ENCODE measurements at regions not wholly inside any gene's neighbourhood (a gene's known extent, or its start where the extent isn't known, plus 50 kb on each side); places are given as distances from the start of the nearest gene placed in this dataset.

DNA sequence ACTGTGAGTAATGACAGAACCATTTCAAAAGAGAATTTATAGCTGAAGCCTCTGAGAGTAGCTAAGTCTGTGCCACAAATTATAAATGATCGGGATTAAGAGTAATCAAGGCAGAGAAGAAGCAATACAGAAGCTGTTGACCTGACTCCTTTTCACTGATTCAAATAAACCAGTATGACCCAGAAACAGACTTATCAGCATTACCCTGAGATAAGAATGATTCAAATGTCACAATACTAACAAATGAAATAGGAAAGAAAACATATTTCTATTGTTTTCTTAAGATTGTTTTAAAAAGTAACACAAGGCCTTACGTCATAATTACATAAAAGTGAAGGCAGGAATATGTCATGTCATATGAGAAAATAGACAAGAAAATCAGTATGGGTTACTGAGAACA is 1534.6 kb downstream of the SI start:
- 57 to 73% (median 60%) methylated on average over 2 of the region's 2 CpGs for WGBS, 4 donors
- DNase-seq (no peak), ATAC-seq (no peak)
- TF ChIP-seq, protein P1, sequence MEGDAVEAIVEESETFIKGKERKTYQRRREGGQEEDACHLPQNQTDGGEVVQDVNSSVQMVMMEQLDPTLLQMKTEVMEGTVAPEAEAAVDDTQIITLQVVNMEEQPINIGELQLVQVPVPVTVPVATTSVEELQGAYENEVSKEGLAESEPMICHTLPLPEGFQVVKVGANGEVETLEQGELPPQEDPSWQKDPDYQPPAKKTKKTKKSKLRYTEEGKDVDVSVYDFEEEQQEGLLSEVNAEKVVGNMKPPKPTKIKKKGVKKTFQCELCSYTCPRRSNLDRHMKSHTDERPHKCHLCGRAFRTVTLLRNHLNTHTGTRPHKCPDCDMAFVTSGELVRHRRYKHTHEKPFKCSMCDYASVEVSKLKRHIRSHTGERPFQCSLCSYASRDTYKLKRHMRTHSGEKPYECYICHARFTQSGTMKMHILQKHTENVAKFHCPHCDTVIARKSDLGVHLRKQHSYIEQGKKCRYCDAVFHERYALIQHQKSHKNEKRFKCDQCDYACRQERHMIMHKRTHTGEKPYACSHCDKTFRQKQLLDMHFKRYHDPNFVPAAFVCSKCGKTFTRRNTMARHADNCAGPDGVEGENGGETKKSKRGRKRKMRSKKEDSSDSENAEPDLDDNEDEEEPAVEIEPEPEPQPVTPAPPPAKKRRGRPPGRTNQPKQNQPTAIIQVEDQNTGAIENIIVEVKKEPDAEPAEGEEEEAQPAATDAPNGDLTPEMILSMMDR (IDR thresholded peaks at IDR 0.05), result no peak
- no peak for TF ChIP-seq POLR2A (IDR thresholded peaks at IDR 0.05)
- Histone ChIP-seq H3K9me3 (no peaks in the 10 kb centered on the region), H3K36me3 (no peaks in the 10 kb centered on the region), H3K27ac (no peak overlapping the region), H3K4me1 (no peaks in the 10 kb centered on the region), H3K4me3 (no peak overlapping the region), H3K27me3 (no peaks in the 10 kb centered on the region)
- intact Hi-C loops (cut with DNase I), result no loop called here

DNA sequence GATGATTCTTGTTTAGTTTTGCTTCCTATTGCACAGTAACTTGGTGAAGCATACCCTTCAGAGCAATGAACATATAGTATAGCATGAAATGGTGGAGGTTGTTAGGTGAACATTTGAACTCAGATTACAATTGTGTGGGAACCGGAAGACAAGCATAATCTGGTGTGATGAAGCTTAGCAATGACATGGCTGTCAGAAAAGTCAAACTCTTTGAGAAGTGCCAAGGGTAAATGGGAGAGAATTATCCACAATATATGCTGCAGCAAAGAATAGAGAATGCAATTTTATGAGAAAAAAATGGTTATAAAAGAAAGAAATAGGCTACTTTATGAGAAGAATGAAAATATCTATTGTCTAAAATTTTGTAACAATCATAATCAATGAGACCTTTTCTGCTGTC is 1536.7 kb downstream of the SI start:
- Histone ChIP-seq H3K9me3 (no peaks in the 10 kb centered on the region), H3K36me3 (no peaks in the 10 kb centered on the region), H3K27me3 (no peaks in the 10 kb centered on the region), H3K27ac (no peak overlapping the region), H3K4me3 (no peak overlapping the region), H3K4me1 (no peaks in the 10 kb centered on the region)
- DNase-seq, result no peak
- no peak for ATAC-seq
- 69 to 82% (median 74%) methylated on average over 1 of the region's 1 CpG for WGBS, 4 donors
- intact Hi-C loops (cut with DNase I), result no loop called here
- TF ChIP-seq, protein P1 (IDR thresholded peaks at IDR 0.05), result no peak
- no peak for TF ChIP-seq POLR2A (IDR thresholded peaks at IDR 0.05)

GRCh38 chr3:163538387-163538786 is 1539.9 kb downstream of the SI start:
- H3K27me3 ChIP-seq, result no peaks in the 10 kb centered on the region
- no peaks in the 10 kb centered on the region for H3K9me3 ChIP-seq
- no peaks in the 10 kb centered on the region for H3K4me1 ChIP-seq
- no peak overlapping the region for H3K4me3 ChIP-seq
- intact Hi-C loops (cut with DNase I), result no loop called here
- DNase-seq (no peak), ATAC-seq (no peak)
- H3K27ac ChIP-seq, result no peak overlapping the region
- H3K36me3 ChIP-seq, result no peaks in the 10 kb centered on the region
- TF ChIP-seq POLR2A (IDR thresholded peaks at IDR 0.05), result no peak
- TF ChIP-seq, protein P1 (IDR thresholded peaks at IDR 0.05), result no peak
- 84 to 87% (median 86%) methylated on average over 4 of the region's 4 CpGs for WGBS, 4 donors

GRCh38 chr3:163533381-163533780 is 1544.9 kb downstream of the SI start:
- ATAC-seq, result no peak
- no peaks in the 10 kb centered on the region for H3K27me3 ChIP-seq
- H3K36me3 ChIP-seq, result no peaks in the 10 kb centered on the region
- DNase-seq, result no peak
- WGBS, 4 donors, result 64 to 78% (median 68%) methylated on average over 1 of the region's 1 CpG
- intact Hi-C loops (cut with DNase I), result no loop called here
- no peaks in the 10 kb centered on the region for H3K4me1 ChIP-seq
- TF ChIP-seq, protein P1 (IDR thresholded peaks at IDR 0.05), result no peak
- TF ChIP-seq POLR2A (IDR thresholded peaks at IDR 0.05), result no peak
- H3K9me3 ChIP-seq, result peaks cover 0 to 9% (median 0%) of the 10 kb centered on the region in 12 donors
- no peak overlapping the region for H3K27ac ChIP-seq
- H3K4me3 ChIP-seq, result no peak overlapping the region

All from heart left ventricle (tissue), 16 donors.